ENCODE measurements at regions not wholly inside any gene's neighbourhood (a gene's known extent, or its start where the extent isn't known, plus 50 kb on each side); places are given as distances from the start of the nearest gene placed in this dataset.

- no peak for DNase-seq (ENCODE audit: low spot score)
- TF ChIP-seq, protein P1, sequence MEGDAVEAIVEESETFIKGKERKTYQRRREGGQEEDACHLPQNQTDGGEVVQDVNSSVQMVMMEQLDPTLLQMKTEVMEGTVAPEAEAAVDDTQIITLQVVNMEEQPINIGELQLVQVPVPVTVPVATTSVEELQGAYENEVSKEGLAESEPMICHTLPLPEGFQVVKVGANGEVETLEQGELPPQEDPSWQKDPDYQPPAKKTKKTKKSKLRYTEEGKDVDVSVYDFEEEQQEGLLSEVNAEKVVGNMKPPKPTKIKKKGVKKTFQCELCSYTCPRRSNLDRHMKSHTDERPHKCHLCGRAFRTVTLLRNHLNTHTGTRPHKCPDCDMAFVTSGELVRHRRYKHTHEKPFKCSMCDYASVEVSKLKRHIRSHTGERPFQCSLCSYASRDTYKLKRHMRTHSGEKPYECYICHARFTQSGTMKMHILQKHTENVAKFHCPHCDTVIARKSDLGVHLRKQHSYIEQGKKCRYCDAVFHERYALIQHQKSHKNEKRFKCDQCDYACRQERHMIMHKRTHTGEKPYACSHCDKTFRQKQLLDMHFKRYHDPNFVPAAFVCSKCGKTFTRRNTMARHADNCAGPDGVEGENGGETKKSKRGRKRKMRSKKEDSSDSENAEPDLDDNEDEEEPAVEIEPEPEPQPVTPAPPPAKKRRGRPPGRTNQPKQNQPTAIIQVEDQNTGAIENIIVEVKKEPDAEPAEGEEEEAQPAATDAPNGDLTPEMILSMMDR (IDR thresholded peaks at IDR 0.05) = no peak
- H3K4me1 ChIP-seq = no peaks in the 10 kb centered on the region
- no peak overlapping the region for H3K4me3 ChIP-seq
- H3K27me3 ChIP-seq = no peaks in the 10 kb centered on the region
- H3K9me3 ChIP-seq = no peaks in the 10 kb centered on the region
- no peaks in the 10 kb centered on the region for H3K36me3 ChIP-seq
- H3K27ac ChIP-seq = no peak overlapping the region
Observed at GRCh38 chr7:84497873-84498272, 303.3 kb upstream of the SEMA3A start.

DNA sequence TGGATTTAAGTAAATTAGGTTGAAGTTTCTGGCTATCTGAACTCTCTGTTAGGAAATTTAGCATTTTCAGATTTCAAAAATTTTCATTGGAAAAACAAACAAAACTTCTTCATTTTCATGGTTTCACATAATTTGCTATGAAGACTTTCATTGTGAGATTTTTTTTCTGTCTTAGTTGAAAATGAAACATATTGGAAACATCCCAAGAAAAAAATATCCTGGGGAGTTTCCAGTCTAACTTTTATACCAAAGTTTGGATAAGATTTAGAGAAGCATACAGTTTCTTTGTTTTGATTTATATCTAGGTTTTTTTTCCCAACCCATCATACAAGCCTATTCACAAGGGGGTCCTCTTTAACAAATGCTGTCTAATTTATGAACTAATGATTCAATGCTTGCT lies 300.5 kb upstream of the SEMA3A start:
- Histone ChIP-seq H3K9me3 (no peaks in the 10 kb centered on the region), H3K36me3 (no peaks in the 10 kb centered on the region), H3K4me3 (no peak overlapping the region), H3K4me1 (no peaks in the 10 kb centered on the region), H3K27ac (no peak overlapping the region), H3K27me3 (no peaks in the 10 kb centered on the region)
- TF ChIP-seq, protein P1 (IDR thresholded peaks at IDR 0.05) = no peak
- no peak for DNase-seq (ENCODE audit: low spot score)

GRCh38 chr7:84492098-84493034 lies 297.8 kb upstream of the SEMA3A start:
- Histone ChIP-seq H3K27ac (no peak overlapping the region), H3K4me1 (no peaks in the 10 kb centered on the region), H3K4me3 (no peak overlapping the region), H3K27me3 (no peaks in the 10 kb centered on the region), H3K9me3 (no peaks in the 10 kb centered on the region), H3K36me3 (no peaks in the 10 kb centered on the region)
- DNase-seq (ENCODE audit: low spot score) = no peak
- TF ChIP-seq, protein P1 (IDR thresholded peaks at IDR 0.05) = no peak

- DNase-seq (ENCODE audit: low spot score) = no peak
- Histone ChIP-seq H3K9me3 (no peaks in the 10 kb centered on the region), H3K4me3 (no peak overlapping the region), H3K4me1 (no peaks in the 10 kb centered on the region), H3K27ac (no peak overlapping the region), H3K36me3 (no peaks in the 10 kb centered on the region), H3K27me3 (no peaks in the 10 kb centered on the region)
- TF ChIP-seq, protein P1 (IDR thresholded peaks at IDR 0.05) = no peak
Observed at GRCh38 chr7:84490661-84491060, 296.1 kb upstream of the SEMA3A start.

DNA sequence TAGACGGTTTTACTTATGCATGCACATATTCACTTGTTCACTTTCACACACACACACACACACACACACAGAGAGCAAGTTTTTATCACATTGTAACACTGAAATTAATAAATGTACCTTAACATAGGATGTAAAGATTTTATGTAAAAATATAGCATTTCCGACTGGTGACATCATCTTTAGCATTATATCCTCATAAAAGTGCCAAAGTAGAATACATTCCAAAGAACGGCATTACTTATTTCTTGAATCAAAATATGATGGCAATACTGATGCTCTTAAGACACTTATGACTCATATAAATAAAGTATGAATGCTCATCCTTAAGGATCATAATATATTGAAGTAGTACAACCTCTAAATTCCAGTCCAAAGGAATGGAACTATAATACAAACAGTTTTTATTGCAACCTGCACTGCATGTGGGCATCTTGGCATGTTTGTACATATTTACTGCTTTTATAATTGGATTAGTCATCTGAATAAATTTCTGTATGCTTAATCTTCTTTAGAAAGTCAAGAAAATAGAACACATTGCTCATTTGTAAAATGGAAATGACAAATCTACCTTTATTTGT lies 290.0 kb upstream of the SEMA3A start:
- TF ChIP-seq, protein P1 (IDR thresholded peaks at IDR 0.05) = no peak

More for the DNA sequence above, 290.0 kb upstream of the SEMA3A start:
- no peaks in the 10 kb centered on the region for H3K9me3 ChIP-seq
- DNase-seq (ENCODE audit: low spot score) = no peak
- H3K4me1 ChIP-seq = no peaks in the 10 kb centered on the region
- no peak overlapping the region for H3K4me3 ChIP-seq
- H3K27me3 ChIP-seq = no peaks in the 10 kb centered on the region
- no peak overlapping the region for H3K27ac ChIP-seq
- no peaks in the 10 kb centered on the region for H3K36me3 ChIP-seq

Measured in right atrium auricular region (tissue), 2 donors.